ENCODE measurements at regions not wholly inside any gene's neighbourhood (a gene's known extent, or its start where the extent isn't known, plus 50 kb on each side); places are given as distances from the start of the nearest gene placed in this dataset.

GRCh38 chr10:78959217-78959923 is 109.4 kb upstream of the ZMIZ1 start:
- Histone ChIP-seq H3K36me3 (ENCODE audit: insufficient read depth, low read length) (no peaks in the 10 kb centered on the region), H3K4me3 (ENCODE audit: low read depth, low read length, poor library complexity, severe bottlenecking) (no peak overlapping the region), H3K27ac (ENCODE audit: low read depth, low read length, poor library complexity, severe bottlenecking) (no peak overlapping the region), H3K79me2 (ENCODE audit: insufficient read depth, low read depth, low read length) (no peaks in the 10 kb centered on the region), H4K20me1 (ENCODE audit: insufficient read depth, low read length) (no peaks in the 10 kb centered on the region), H3K4me2 (ENCODE audit: low read length) (no peak overlapping the region), H2AFZ (ENCODE audit: low read length) (no peak overlapping the region), H3K9me3 (ENCODE audit: low read length) (no peaks in the 10 kb centered on the region), H3K9me2 (ENCODE audit: insufficient read depth, low read length) (no peaks in the 10 kb centered on the region), H3K4me1 (ENCODE audit: insufficient read depth, low read length, poor library complexity, severe bottlenecking) (no peaks in the 10 kb centered on the region)
- intact Hi-C loops (cut with micrococcal nuclease; ENCODE audit: unreplicated experiment) = no loop called here
- POLR2A ChIA-PET = interaction anchor here (0.6 kb wide), 1 partner anchor 19 kb away, joined by 5 read pairs; no protein-coding TSS in a partner anchor
- no peak for DNase-seq (ENCODE audit: low spot score)
- CTCF ChIA-PET (ENCODE audit: unreplicated experiment) = no interaction called here
- no TSS peak for BruUV-seq (replicated peaks)
- TF ChIP-seq CTCF (conservative IDR thresholded peaks at IDR 0.05; ENCODE audit: low read length) = no peak
- TF ChIP-seq EZH2phosphoT487 (IDR thresholded peaks at IDR 0.05; ENCODE audit: borderline replicate concordance, low read depth, low read length) = no peak

GRCh38 chr10:78959924-78960285 is 108.9 kb upstream of the ZMIZ1 start:
- Histone ChIP-seq H3K4me3 (ENCODE audit: low read depth, low read length, poor library complexity, severe bottlenecking) (no peak overlapping the region), H4K20me1 (ENCODE audit: insufficient read depth, low read length) (no peaks in the 10 kb centered on the region), H3K4me2 (ENCODE audit: low read length) (no peak overlapping the region), H3K27ac (ENCODE audit: low read depth, low read length, poor library complexity, severe bottlenecking) (no peak overlapping the region), H3K36me3 (ENCODE audit: insufficient read depth, low read length) (no peaks in the 10 kb centered on the region), H3K9me3 (ENCODE audit: low read length) (no peaks in the 10 kb centered on the region), H3K79me2 (ENCODE audit: insufficient read depth, low read depth, low read length) (no peaks in the 10 kb centered on the region), H2AFZ (ENCODE audit: low read length) (no peak overlapping the region), H3K9me2 (ENCODE audit: insufficient read depth, low read length) (no peaks in the 10 kb centered on the region), H3K4me1 (ENCODE audit: insufficient read depth, low read length, poor library complexity, severe bottlenecking) (no peaks in the 10 kb centered on the region)
- BruUV-seq (replicated peaks) = no TSS peak
- intact Hi-C loops (cut with micrococcal nuclease; ENCODE audit: unreplicated experiment) = no loop called here
- CTCF ChIA-PET (ENCODE audit: unreplicated experiment) = no interaction called here
- TF ChIP-seq CTCF (conservative IDR thresholded peaks at IDR 0.05; ENCODE audit: low read length) (no peak), EZH2phosphoT487 (IDR thresholded peaks at IDR 0.05; ENCODE audit: borderline replicate concordance, low read depth, low read length) (no peak)
- DNase-seq (ENCODE audit: low spot score) = no peak
- POLR2A ChIA-PET = interaction anchor here (0.6 kb wide), 1 partner anchor 18 kb away, joined by 5 read pairs; no protein-coding TSS in a partner anchor

- no peak overlapping the region for H3K4me3 ChIP-seq (ENCODE audit: low read depth, low read length, poor library complexity, severe bottlenecking)
- H4K20me1 ChIP-seq (ENCODE audit: insufficient read depth, low read length) = no peaks in the 10 kb centered on the region
- TF ChIP-seq EZH2phosphoT487 (IDR thresholded peaks at IDR 0.05; ENCODE audit: borderline replicate concordance, low read depth, low read length) (no peak), CTCF (conservative IDR thresholded peaks at IDR 0.05; ENCODE audit: low read length) (no peak)
- no peaks in the 10 kb centered on the region for H3K9me3 ChIP-seq (ENCODE audit: low read length)
- no TSS peak for BruUV-seq (replicated peaks)
- intact Hi-C loops (cut with micrococcal nuclease; ENCODE audit: unreplicated experiment) = no loop called here
- no peak overlapping the region for H3K27ac ChIP-seq (ENCODE audit: low read depth, low read length, poor library complexity, severe bottlenecking)
- no peak overlapping the region for H2AFZ ChIP-seq (ENCODE audit: low read length)
- H3K4me2 ChIP-seq (ENCODE audit: low read length) = no peak overlapping the region
- ChIA-PET CTCF (ENCODE audit: unreplicated experiment) (no interaction called here), POLR2A (no interaction called here)
- no peaks in the 10 kb centered on the region for H3K36me3 ChIP-seq (ENCODE audit: insufficient read depth, low read length)
- no peaks in the 10 kb centered on the region for H3K4me1 ChIP-seq (ENCODE audit: insufficient read depth, low read length, poor library complexity, severe bottlenecking)
- H3K79me2 ChIP-seq (ENCODE audit: insufficient read depth, low read depth, low read length) = no peaks in the 10 kb centered on the region
- DNase-seq (ENCODE audit: low spot score) = no peak
- no peaks in the 10 kb centered on the region for H3K9me2 ChIP-seq (ENCODE audit: insufficient read depth, low read length)
Observed at GRCh38 chr10:78960316-78960800, 108.4 kb upstream of the ZMIZ1 start.

All from OCI-LY7 (cell line).